OCI-LY3 (cell line): ENCODE measurements at regions not wholly inside any gene's neighbourhood (a gene's known extent, or its start where the extent isn't known, plus 50 kb on each side); places are given as distances from the start of the nearest gene placed in this dataset.

ENCODE experiments used
- EZH2phosphoT487 ChIP-seq: fragments of 200-600 bp; shearing (Covaris generic); IDR thresholded peaks from 2 replicates; pipeline ENCODE4 v1.6.1; 2018; ENCODE audit warnings: antibody characterized with exemption, mixed run types, low read depth
- TF ChIP-seq, protein P1 (sequence below): fragments of 200-600, 300-600 bp; sonication (generic); IDR thresholded peaks from 2 replicates; pipeline ENCODE4 v1.5.1; 2014; ENCODE audit warnings: antibody characterized with exemption, low read length, low read depth

DNA sequence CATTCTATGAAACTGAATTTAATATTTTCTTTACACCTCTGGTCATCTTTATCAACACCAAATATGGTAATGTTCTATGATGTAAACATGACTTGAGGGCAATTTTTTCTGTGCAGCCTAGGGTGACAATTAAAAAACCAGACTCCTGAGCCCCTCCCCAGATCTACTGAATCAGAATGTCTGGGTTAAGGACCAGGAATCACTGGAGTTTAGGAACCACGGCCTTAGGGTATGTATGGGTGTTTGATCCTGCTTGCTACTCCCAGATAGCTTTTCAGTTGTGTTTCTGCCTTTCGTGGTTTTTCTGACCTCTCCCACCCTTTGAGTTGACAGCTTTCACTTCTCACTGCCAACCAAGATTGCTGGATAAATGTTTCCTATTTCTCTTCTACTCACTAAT, 332.2 kb downstream of the DHX15 start:
- TF ChIP-seq, protein P1, sequence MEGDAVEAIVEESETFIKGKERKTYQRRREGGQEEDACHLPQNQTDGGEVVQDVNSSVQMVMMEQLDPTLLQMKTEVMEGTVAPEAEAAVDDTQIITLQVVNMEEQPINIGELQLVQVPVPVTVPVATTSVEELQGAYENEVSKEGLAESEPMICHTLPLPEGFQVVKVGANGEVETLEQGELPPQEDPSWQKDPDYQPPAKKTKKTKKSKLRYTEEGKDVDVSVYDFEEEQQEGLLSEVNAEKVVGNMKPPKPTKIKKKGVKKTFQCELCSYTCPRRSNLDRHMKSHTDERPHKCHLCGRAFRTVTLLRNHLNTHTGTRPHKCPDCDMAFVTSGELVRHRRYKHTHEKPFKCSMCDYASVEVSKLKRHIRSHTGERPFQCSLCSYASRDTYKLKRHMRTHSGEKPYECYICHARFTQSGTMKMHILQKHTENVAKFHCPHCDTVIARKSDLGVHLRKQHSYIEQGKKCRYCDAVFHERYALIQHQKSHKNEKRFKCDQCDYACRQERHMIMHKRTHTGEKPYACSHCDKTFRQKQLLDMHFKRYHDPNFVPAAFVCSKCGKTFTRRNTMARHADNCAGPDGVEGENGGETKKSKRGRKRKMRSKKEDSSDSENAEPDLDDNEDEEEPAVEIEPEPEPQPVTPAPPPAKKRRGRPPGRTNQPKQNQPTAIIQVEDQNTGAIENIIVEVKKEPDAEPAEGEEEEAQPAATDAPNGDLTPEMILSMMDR: no peak
- TF ChIP-seq EZH2phosphoT487: no peak
